ENCODE measurements at regions not wholly inside any gene's neighbourhood (a gene's known extent, or its start where the extent isn't known, plus 50 kb on each side); places are given as distances from the start of the nearest gene placed in this dataset.

DNA sequence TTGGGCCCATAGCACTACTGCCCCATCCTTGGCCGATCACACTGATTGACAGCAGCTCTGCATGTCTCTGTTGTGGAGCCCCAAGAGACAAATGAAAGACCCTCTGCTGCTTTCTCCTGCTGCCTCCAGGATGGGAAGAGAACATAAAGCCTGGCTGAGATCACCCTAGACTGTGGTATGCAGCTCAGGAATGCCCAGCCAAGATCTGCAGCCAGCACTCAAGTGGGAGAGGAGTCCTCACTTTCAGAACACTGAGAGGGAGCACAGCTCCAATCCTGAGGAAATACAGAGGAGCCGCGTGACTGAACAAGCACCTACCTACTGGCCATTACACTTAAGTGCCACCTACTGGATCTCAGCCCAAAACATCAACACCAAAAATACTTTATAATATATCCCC is 203.0 kb downstream of the POSTN start:
- TF ChIP-seq, protein P1, sequence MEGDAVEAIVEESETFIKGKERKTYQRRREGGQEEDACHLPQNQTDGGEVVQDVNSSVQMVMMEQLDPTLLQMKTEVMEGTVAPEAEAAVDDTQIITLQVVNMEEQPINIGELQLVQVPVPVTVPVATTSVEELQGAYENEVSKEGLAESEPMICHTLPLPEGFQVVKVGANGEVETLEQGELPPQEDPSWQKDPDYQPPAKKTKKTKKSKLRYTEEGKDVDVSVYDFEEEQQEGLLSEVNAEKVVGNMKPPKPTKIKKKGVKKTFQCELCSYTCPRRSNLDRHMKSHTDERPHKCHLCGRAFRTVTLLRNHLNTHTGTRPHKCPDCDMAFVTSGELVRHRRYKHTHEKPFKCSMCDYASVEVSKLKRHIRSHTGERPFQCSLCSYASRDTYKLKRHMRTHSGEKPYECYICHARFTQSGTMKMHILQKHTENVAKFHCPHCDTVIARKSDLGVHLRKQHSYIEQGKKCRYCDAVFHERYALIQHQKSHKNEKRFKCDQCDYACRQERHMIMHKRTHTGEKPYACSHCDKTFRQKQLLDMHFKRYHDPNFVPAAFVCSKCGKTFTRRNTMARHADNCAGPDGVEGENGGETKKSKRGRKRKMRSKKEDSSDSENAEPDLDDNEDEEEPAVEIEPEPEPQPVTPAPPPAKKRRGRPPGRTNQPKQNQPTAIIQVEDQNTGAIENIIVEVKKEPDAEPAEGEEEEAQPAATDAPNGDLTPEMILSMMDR (IDR thresholded peaks at IDR 0.05; ENCODE audit: low read depth, low read length, missing control alignments), result no peak
- no peak for DNase-seq (ENCODE audit: low read depth)

DNA sequence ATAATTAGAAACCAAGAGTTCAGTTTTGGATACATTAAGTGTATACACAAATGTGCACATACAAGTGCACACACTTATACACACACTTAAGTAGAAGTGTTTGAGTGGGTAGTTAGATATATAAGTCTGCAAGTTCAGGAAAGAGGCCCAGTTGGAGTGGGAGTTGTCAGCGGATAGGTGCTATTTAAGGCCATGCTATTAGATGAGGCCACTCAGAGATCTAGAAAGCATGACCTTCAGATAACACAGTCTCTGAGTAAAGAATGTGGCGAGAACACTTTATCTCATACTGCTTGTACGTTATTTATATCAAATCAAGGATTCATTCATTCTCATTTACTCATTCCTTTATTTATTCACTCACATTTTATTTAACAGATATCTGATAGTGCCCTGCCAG is 206.2 kb downstream of the POSTN start:
- no peak for DNase-seq (ENCODE audit: low read depth)
- TF ChIP-seq, protein P1 (IDR thresholded peaks at IDR 0.05; ENCODE audit: low read depth, low read length, missing control alignments), result no peak
- no peak overlapping the region for H3K4me3 ChIP-seq (ENCODE audit: low read depth, low read length)
- in situ Hi-C loops (cut with HindIII; ENCODE audit: low sequenced_read_pairs), result no loop called here

More for the DNA sequence above, 203.0 kb downstream of the POSTN start:
- in situ Hi-C loops (cut with HindIII; ENCODE audit: low sequenced_read_pairs), result no loop called here
- no peak overlapping the region for H3K4me3 ChIP-seq (ENCODE audit: low read depth, low read length)

DNA sequence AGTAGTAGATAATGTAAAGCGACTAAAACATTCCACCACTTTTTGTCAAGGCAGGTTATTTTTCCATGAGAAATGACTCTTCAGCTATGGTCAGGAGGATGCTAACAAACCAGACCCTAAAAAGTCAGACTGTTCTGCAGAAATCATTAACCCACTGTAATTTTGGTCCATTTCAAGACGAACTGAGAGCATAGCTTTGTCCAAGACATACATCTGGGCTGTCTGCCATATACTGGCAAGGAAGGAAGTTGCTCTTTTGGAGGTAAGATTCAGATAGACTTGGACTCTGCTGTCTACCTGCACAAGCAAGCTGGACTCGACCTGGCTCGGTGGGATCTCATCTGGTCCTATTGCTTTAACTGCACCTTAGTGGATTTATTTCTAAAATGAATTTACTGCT is 207.8 kb downstream of the POSTN start:
- H3K4me3 ChIP-seq (ENCODE audit: low read depth, low read length), result no peak overlapping the region
- TF ChIP-seq, protein P1 (IDR thresholded peaks at IDR 0.05; ENCODE audit: low read depth, low read length, missing control alignments), result no peak
- no peak for DNase-seq (ENCODE audit: low read depth)
- in situ Hi-C loops (cut with HindIII; ENCODE audit: low sequenced_read_pairs), result no loop called here

DNA sequence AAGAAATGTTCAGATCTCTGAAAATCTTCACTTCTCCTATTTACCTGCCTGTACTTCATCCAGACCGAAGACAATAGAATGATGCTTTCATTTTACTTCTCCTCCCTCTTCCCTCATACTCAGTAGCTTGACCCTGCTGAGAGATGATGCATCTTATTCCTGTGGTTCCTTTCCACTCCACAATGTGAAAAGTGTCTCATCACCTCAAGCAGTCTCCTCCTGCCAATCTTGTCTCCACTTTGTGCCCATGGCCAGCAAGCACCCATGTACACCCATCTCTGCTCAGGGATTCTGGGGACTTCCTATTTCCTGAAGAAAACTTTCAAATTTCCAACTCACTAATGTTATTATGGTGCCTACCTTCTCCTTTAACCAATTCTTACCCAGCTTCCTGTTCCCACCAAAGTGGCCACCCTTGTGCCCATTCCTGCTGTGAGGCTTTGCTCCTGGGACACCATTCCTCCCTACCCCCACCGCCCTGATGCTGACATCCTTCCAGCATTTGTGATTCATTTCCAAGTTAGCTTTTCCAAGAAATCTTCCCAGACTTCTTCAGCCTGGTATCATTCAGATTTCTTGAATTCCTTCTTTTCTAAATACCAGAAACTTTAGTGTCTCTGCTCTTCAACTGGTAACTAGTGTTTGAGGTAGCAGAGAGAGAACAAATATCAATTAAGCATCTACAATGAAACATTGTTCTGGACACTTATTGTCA is 212.5 kb downstream of the POSTN start:
- H3K4me3 ChIP-seq (ENCODE audit: low read depth, low read length), result no peak overlapping the region

DNA sequence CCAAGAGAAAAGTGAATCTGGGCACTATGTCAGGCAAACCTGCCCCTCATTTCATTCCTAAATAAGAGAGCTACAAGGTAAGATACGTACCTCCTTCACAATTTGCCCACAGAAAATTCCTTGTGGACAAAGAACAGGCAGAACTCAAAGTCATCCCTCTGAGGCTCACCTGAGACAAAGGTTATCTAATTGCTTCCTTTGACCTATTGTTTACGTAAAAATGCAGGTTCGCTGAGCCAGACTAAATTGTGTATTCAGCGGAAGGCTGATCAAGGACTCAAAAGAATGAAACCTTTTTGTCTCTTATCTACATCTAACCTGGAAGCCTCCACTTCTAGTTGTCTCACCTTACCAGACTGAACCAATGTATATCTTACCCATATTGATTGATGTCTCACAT is 213.3 kb downstream of the POSTN start:
- DNase-seq (ENCODE audit: low read depth), result no peak
- in situ Hi-C loops (cut with HindIII; ENCODE audit: low sequenced_read_pairs), result no loop called here
- TF ChIP-seq, protein P1 (IDR thresholded peaks at IDR 0.05; ENCODE audit: low read depth, low read length, missing control alignments), result no peak
- no peak overlapping the region for H3K4me3 ChIP-seq (ENCODE audit: low read depth, low read length)

More for the DNA sequence above, 212.5 kb downstream of the POSTN start:
- TF ChIP-seq, protein P1 (IDR thresholded peaks at IDR 0.05; ENCODE audit: low read depth, low read length, missing control alignments), result no peak
- in situ Hi-C loops (cut with HindIII; ENCODE audit: low sequenced_read_pairs), result no loop called here
- no peak for DNase-seq (ENCODE audit: low read depth)

DNA sequence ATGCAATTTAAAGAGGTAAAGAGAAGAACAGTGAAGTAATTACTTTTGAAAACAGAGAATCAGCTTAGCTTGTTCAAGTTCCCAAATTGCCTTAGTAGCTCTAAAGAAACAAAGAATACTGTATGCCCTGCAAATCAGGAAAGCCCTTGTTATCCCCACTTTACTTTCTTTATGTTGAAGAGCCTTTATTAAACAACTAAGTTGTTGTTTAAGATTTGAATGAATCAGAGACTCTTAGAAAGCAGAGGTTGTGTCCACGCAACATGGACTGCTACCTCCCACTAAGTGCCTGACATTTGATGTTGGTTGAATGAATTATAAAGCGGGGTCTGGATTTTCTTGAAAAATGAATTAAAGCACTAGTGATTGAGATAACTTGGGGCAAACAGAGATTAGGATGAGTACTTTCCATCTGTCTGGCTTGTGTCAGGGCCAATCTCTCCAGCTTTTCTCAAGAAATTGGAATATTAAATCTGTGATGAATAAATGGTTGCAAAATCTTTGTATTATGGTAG is 214.7 kb downstream of the POSTN start:
- TF ChIP-seq, protein P1 (IDR thresholded peaks at IDR 0.05; ENCODE audit: low read depth, low read length, missing control alignments), result no peak
- H3K4me3 ChIP-seq (ENCODE audit: low read depth, low read length), result no peak overlapping the region
- in situ Hi-C loops (cut with HindIII; ENCODE audit: low sequenced_read_pairs), result no loop called here
- no peak for DNase-seq (ENCODE audit: low read depth)
